Left lung (tissue), 4 donors: ENCODE measurements at regions not wholly inside any gene's neighbourhood (a gene's known extent, or its start where the extent isn't known, plus 50 kb on each side); places are given as distances from the start of the nearest gene placed in this dataset.

Experiments
- ATAC-seq: fragments of 200-7000 bp; cut with Tn5 transposase; one replicate; pipeline ENCODE4 v1.9.1; 2020; ENCODE audit warnings: moderate library complexity
- DNase-seq, 4 donors: peaks; one replicate each; pipeline ENCODE4 v3.0.0-alpha.2; 2013 to 2020
- H3K27ac ChIP-seq, 2 donors: fragments of 200-600 bp; sonication (generic) in 1 of 2; one replicate each; pipeline versions ENCODE4 v1.5.0 to v1.8.0; 2020 to 2021
- H3K27me3 ChIP-seq, 2 donors: fragments of 200-600 bp; sonication (generic) in 1 of 2; one replicate each; pipeline versions ENCODE4 v1.5.0 to v1.8.0; 2020 to 2021
- H3K36me3 ChIP-seq, 2 donors: fragments of 200-600 bp; sonication (generic) in 1 of 2; one replicate each; pipeline versions ENCODE4 v1.5.0 to v1.8.0; 2020 to 2021
- H3K4me1 ChIP-seq, 2 donors: fragments of 200-600 bp; one replicate each; pipeline ENCODE4 v1.8.0; 2021
- H3K4me3 ChIP-seq, 2 donors: fragments of 200-600 bp; sonication (generic) in 1 of 2; one replicate each; pipeline versions ENCODE4 v1.5.0 to v1.8.0; 2020 to 2021; ENCODE audit warnings: mild to moderate bottlenecking in 1 of 2
- H3K9me3 ChIP-seq, 2 donors: fragments of 200-600 bp; sonication (generic) in 1 of 2; one replicate each; pipeline versions ENCODE4 v1.5.0 to v1.8.0; 2020 to 2021
- intact Hi-C, 2 donors: fragments of 100-400 bp; cut with DNase I; formaldehyde crosslinking; loops; one replicate each; pipeline versions ENCODE4 v1.11.2 to v1.14.2; 2022
- TF ChIP-seq, protein P1 (sequence below), 2 donors: fragments of 200-600 bp; sonication (generic) in 1 of 2; IDR thresholded peaks; one replicate each; pipeline versions ENCODE4 v1.5.0 to v1.8.0; 2021; ENCODE audit warnings: antibody characterized with exemption in 2 of 2
- donor health status: DM: no; HTN: yes; CAD: no.
- donor health status: DM: no; HTN: no; CAD: no.

- Histone ChIP-seq H3K4me1 (no peaks in the 10 kb centered on the region), H3K27ac (no peak overlapping the region), H3K9me3 (no peaks in the 10 kb centered on the region), H3K4me3 (no peak overlapping the region), H3K27me3 (no peaks in the 10 kb centered on the region), H3K36me3 (no peaks in the 10 kb centered on the region)
- DNase-seq (no peak), ATAC-seq (no peak)
- intact Hi-C loops: no loop called here
- TF ChIP-seq, protein P1, sequence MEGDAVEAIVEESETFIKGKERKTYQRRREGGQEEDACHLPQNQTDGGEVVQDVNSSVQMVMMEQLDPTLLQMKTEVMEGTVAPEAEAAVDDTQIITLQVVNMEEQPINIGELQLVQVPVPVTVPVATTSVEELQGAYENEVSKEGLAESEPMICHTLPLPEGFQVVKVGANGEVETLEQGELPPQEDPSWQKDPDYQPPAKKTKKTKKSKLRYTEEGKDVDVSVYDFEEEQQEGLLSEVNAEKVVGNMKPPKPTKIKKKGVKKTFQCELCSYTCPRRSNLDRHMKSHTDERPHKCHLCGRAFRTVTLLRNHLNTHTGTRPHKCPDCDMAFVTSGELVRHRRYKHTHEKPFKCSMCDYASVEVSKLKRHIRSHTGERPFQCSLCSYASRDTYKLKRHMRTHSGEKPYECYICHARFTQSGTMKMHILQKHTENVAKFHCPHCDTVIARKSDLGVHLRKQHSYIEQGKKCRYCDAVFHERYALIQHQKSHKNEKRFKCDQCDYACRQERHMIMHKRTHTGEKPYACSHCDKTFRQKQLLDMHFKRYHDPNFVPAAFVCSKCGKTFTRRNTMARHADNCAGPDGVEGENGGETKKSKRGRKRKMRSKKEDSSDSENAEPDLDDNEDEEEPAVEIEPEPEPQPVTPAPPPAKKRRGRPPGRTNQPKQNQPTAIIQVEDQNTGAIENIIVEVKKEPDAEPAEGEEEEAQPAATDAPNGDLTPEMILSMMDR (IDR thresholded peaks at IDR 0.05): no peak
Measured at GRCh38 chr14:28482251-28483040, 284.1 kb upstream of the FOXG1 start.

DNA sequence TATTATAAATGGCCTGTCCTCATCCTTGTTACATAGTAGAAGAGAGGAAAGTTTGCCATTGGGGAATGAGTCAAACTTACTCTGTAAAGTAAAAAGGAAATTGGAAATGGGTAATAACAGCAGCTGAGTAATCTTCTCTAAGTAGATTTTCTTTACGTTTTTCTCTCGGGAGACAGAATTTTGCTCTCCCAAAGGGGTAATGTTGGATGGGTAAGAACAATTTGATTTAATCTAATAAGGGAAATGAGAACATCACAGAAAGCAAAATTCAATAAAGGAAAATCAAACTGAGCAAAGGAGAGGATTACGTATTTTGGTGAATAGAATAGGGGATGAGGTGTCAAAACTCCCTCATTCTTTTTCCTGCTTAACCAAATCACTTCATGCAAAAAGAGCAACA is 283.1 kb upstream of the FOXG1 start:
- Histone ChIP-seq H3K36me3 (no peaks in the 10 kb centered on the region), H3K4me3 (no peak overlapping the region), H3K27me3 (no peaks in the 10 kb centered on the region), H3K9me3 (no peaks in the 10 kb centered on the region), H3K4me1 (no peaks in the 10 kb centered on the region), H3K27ac (no peak overlapping the region)
- TF ChIP-seq, protein P1 (IDR thresholded peaks at IDR 0.05): no peak
- intact Hi-C loops: no loop called here
- DNase-seq (no peak), ATAC-seq (no peak)

- intact Hi-C loops: no loop called here
- TF ChIP-seq, protein P1 (IDR thresholded peaks at IDR 0.05): no peak
- no peak overlapping the region for H3K27ac ChIP-seq
- no peaks in the 10 kb centered on the region for H3K27me3 ChIP-seq
- ATAC-seq (no peak), DNase-seq (no peak)
- no peaks in the 10 kb centered on the region for H3K4me1 ChIP-seq
- H3K4me3 ChIP-seq: no peak overlapping the region
- no peaks in the 10 kb centered on the region for H3K9me3 ChIP-seq
- no peaks in the 10 kb centered on the region for H3K36me3 ChIP-seq
Measured at GRCh38 chr14:28488684-28489083, 277.9 kb upstream of the FOXG1 start.

DNA sequence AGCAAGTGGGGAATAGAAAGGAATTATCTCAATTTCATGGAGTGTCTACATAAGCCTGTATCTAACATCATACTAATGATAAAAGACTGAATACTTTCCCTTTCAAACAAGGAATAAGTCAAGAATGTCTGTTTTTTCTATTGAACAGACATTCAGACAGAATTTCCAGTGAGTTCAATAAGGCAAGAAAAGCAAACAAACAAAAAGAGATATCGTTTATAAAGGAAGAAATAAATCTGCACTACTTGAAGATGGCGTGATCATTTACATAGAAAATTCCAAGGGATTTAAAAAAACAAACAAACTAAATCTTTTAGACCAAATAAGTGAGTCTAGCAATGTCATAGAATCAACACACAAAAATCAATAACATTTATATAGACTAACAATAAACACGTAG is 273.1 kb upstream of the FOXG1 start:
- Histone ChIP-seq H3K27ac (no peak overlapping the region), H3K4me3 (no peak overlapping the region), H3K36me3 (no peaks in the 10 kb centered on the region), H3K9me3 (no peaks in the 10 kb centered on the region), H3K4me1 (no peaks in the 10 kb centered on the region), H3K27me3 (no peaks in the 10 kb centered on the region)
- DNase-seq (no peak), ATAC-seq (no peak)
- TF ChIP-seq, protein P1 (IDR thresholded peaks at IDR 0.05): no peak
- intact Hi-C loops: no loop called here

- Histone ChIP-seq H3K36me3 (no peaks in the 10 kb centered on the region), H3K4me3 (no peak overlapping the region), H3K9me3 (no peaks in the 10 kb centered on the region), H3K4me1 (no peaks in the 10 kb centered on the region), H3K27me3 (no peaks in the 10 kb centered on the region), H3K27ac (no peak overlapping the region)
- DNase-seq (no peak), ATAC-seq (no peak)
- TF ChIP-seq, protein P1 (IDR thresholded peaks at IDR 0.05): no peak
- intact Hi-C loops: no loop called here
Measured at GRCh38 chr14:28494196-28494595, 272.4 kb upstream of the FOXG1 start.
